ENCODE measurements at regions not wholly inside any gene's neighbourhood (a gene's known extent, or its start where the extent isn't known, plus 50 kb on each side); places are given as distances from the start of the nearest gene placed in this dataset.

GRCh38 chr12:114501474-114501807, 95.5 kb upstream of the TBX5 start:
- TF ChIP-seq POLR2A (IDR thresholded peaks at IDR 0.05; ENCODE audit: low read depth, low read length) (no peak), TAF1 (IDR thresholded peaks at IDR 0.05; ENCODE audit: low read depth, low read length) (no peak), POLR2AphosphoS5 (IDR thresholded peaks at IDR 0.05; ENCODE audit: low read depth, low read length) (no peak), POU2F2 (IDR thresholded peaks at IDR 0.05; ENCODE audit: low read depth, low read length) (no peak), SPI1 (IDR thresholded peaks at IDR 0.05; ENCODE audit: low read depth, low read length) (no peak)

Measured in GM12891 (cell line).